ENCODE measurements at regions not wholly inside any gene's neighbourhood (a gene's known extent, or its start where the extent isn't known, plus 50 kb on each side); places are given as distances from the start of the nearest gene placed in this dataset.

DNA sequence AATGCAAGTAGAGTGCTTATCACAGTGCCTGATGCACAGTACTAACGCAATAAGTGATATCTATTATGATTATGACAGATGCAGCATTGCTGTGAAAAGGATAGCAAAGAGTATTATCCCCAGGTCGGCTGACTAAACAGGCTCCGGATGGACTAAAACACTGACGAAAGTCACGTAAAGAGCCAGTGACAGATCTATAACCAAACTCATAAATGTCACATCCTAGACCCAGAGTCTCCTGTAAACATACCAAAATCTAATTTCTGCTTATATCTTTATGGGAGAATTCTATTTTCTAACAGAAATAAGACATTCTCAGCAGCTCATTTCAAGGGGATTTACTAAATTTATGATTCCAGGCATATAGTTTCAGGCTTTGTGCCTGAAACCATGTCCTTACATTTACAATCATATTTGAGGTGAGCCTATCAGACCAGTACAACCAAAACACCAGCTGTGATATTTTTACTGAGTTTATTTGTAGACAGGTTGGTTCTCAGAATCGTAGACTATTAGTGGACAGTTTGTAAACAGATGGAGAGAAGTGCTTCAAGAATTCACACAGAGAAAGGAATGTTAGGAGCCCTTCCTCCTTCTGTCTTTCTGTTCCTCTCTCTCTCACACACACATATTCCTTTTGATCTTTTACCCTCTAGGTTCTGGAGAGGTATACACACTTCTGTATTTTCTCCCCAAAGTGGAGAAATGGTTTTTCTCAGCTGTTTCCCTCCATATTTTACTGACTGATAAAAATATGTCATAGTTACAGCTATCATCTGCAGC lies 52.4 kb upstream of the WDR26 start:
- DNase-seq (ENCODE audit: low spot score), result no peak

- no peak for DNase-seq (ENCODE audit: low spot score)
Observed at GRCh38 chr1:224488806-224489499, 54.4 kb upstream of the WDR26 start.

DNA sequence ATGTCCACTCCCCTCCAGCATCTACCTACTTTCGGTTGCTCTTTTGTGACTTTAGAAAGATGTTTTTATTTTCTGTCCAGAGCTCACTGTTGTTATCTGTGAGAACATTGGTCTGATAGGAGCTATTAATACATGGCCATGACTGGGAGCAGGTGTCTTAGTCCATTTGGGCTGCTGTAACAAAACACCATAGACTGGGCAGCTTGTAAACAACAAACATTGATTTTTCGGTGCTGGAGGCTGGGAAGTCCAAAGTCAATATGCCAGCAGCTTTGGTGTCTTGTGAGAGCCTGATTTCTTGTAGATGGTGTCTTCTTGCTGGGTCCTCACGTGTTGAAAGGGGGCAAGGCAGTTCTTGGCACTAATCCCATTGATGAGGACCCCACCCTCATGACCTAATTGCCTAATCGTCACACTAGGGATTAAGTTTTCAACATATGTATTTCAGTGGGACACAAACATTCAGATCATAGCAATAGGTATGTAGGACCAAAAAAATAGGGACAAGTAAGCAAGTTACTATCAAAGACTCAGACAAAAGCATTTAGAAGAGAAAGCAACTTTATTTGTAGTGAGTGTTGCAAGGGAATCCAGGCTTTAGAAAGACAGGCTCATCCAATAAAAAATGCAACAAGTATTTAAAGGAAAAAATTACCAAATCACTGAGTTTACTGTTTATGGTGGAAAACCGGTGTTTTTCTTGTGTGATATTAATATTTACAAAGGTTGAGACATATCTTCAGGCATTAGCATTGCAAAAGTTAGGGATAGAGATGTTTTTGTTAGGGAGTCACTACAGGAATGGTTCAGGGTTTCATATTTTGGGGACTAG lies 55.2 kb upstream of the WDR26 start:
- no peak for DNase-seq (ENCODE audit: low spot score)

GRCh38 chr1:224490549-224491537 lies 56.2 kb upstream of the WDR26 start:
- DNase-seq (ENCODE audit: low spot score), result no peak

DNA sequence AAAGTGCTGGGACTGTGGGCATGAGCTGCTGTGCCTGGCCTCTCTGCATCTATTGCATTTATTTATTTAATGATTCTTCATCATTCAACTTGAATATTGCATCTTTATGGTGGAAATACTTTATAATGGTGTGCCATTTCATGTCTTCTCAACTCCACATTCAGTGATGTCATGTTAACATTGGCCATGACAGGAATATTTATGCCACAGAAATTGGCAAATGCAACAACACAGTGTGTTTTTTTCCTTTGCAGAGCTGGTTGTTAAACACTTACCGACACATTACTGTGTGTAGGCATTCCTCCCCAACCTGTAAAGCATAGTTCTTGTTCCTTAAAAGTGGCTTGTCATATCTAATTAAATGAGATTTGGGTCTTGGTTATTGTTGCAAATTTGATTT lies 57.4 kb upstream of the WDR26 start:
- DNase-seq (ENCODE audit: low spot score), result no peak

- no peak for DNase-seq (ENCODE audit: low spot score)
Observed at GRCh38 chr1:224492632-224493031, 58.0 kb upstream of the WDR26 start.

- no peak for DNase-seq (ENCODE audit: low spot score)
Observed at GRCh38 chr1:224493269-224493668, 58.7 kb upstream of the WDR26 start.

DNA sequence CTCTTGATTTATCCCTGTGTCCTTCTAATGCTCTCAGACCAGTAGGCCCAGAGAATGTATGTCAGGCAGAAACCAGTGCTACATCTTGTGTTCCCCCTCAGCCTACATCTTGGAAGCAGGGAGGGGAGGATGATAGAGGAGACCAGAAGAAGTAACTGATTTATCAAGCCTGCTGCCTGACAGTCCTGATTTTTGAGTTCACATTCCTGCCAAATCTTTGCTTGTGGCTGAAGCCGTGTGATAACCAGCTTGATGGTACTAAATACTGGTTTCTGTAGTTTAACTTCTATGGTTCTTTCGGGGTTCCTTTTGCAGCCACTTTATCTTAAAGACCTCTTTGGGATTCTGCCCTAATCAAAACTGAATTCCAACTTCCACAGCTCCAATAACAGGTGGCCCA lies 59.7 kb upstream of the WDR26 start:
- DNase-seq (ENCODE audit: low spot score), result no peak

DNA sequence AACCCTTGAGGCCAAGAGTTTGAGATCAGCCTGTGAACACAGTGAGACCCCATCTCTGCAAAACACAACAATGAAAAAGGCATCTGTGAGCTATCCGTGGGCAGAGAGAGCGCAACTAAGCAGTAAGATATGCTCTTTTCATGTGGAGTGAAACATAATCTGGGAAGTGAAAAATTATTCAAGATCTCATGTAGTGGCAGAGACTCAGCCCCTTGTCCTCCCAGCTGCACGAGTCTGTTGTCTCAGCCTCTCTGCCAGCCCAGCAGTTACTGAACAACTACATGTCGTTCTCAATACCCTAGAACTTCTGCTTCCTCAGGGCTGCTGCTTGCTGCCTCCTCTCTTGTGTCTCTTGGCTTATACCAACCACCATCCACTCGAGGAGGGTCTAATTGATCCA lies 61.3 kb upstream of the WDR26 start:
- no peak for DNase-seq (ENCODE audit: low spot score)

DNA sequence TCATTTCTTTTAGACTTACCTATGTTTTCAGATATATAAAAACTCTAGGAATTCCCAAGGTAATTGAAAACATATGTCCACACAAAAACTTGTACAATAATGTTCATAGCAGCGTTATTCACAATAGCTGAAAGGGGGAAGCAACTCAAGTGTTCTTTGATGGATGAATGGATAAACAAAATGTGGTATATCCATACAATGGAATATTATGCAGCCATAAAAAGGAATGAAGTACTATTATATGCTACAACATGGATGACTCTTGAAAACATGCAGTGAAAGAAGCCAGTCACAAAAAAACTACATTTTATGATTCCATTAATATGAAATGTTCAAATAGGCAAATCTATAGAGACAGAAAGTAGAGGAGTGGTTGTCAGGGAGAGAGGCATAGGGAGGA lies 62.2 kb upstream of the WDR26 start:
- no peak for DNase-seq (ENCODE audit: low spot score)

GRCh38 chr1:224497714-224498573 lies 63.3 kb upstream of the WDR26 start:
- DNase-seq (ENCODE audit: low spot score), result peak; percentile 53

DNA sequence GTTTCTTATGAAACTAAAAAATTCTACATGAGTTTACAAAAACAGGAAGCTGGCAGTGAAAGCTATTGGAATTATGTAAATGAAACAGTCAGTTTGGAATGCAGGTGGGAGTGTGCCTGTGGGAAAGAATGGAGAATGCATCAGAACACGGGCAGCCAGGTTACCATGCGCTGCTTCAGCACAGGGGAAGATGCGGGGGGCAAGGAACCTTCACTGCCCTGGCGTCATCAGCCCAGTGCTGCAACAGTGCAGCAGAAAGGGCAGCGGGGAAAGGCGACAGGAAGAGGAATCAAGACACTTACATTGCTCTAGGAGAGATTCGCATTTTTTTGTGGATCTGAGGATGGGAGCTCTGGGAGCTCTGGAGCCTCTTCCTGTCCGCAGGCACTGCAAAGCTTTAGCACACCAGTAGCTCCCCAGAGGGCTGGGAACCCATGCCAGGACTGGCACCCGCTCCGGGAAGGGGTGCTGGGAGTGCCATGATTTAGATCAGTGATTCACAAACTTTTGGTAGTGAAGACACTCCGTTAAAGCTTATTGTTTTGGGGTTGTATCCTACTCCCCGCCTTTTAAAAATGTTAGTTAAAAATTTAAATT lies 64.1 kb upstream of the WDR26 start:
- DNase-seq (ENCODE audit: low spot score), result no peak

DNA sequence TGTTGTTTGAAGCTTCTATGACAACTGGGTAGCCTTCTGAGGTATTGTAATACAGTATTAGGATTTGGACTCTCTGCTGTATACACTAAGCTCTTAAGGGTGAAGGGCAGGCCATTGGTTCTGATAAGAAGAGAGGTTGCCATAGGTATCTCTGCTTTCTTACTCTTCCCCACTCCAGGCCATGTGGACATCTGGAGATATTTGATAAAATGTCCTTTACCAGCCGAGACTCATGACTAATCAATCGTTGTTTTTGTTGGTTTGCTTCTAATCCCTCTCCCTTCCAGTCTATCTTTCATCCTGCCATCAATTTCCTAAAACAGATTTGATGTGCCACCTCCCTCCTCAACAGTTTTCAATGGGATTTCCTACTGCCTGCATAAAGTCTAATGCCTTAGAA lies 64.6 kb upstream of the WDR26 start:
- no peak for DNase-seq (ENCODE audit: low spot score)

DNA sequence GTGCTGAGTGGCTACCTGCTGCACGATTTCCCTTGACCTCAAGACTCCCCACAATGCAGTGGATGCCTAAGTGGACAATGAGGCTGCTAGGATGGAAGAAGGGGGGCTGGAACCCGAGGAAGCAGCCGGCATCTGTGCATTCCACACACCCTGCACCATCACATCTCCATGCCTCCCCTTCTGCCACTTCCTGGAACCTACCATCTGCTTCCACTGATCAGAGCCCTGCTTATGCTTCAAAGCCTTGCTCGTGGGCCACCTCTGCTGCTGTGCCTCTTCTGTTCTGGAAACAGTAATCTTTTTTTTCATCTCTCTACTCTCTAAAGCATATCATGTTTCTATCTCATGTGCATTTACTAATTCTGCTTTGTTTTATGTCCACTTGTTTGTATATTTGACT lies 66.2 kb upstream of the WDR26 start:
- DNase-seq (ENCODE audit: low spot score), result no peak

GRCh38 chr1:224501836-224502235 lies 67.2 kb upstream of the WDR26 start:
- no peak for DNase-seq (ENCODE audit: low spot score)

GRCh38 chr1:224502459-224503160 lies 68.0 kb upstream of the WDR26 start:
- no peak for DNase-seq (ENCODE audit: low spot score)

- DNase-seq (ENCODE audit: low spot score), result no peak
Observed at GRCh38 chr1:224503161-224504118, 68.8 kb upstream of the WDR26 start.

DNA sequence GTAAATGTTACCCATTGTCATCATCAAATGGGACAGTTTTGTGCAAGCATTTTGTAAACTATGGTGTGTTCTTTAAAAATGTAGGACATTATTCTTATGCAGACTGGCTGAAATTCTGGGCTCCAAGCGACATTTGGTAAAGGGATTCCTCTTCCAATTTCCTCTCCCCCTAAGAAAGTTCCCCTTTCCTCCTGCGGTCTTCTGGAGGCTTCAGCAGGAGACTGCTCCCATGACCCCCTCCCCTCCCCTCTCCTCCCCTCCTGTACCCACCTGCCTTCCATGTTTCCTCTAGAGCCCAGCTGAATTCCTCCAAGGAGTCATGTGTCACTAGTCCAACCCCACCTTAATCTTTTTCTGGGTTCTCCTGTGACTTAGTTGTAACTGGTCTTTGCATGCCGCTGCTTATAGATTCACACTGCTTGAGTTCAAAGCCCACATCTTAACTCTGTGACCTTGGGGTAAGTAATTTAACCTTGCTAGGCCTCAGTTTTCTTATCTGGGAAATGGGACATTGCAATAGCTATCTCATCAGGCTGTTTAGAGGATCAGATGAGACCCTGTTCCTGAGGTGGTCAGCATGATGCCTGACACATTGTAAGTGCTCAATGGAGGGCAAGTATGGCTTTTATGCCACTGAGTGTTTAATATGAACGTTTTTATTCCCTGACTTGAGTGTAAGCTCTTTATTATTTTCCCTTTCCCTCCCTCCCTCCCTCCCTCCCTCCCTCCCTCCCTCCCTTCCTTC lies 69.9 kb upstream of the WDR26 start:
- no peak for DNase-seq (ENCODE audit: low spot score)

Data from CD4-positive, alpha-beta T cell treated with Interleukin-6 at 100 ng/mL for 8 hours (primary cell).